ENCODE measurements at regions not wholly inside any gene's neighbourhood (a gene's known extent, or its start where the extent isn't known, plus 50 kb on each side); places are given as distances from the start of the nearest gene placed in this dataset.

- no peak for TF ChIP-seq CTCF (IDR thresholded peaks at IDR 0.05)
- TF ChIP-seq POLR2A (IDR thresholded peaks at IDR 0.05) = no peak
Measured at GRCh38 chr14:42792166-42792565, 1185.5 kb downstream of the LRFN5 start.
